IMR-90 (cell line): ENCODE measurements at regions not wholly inside any gene's neighbourhood (a gene's known extent, or its start where the extent isn't known, plus 50 kb on each side); places are given as distances from the start of the nearest gene placed in this dataset.

Experiments
- CTCF ChIP-seq: conservative IDR thresholded peaks from 2 replicates; pipeline ENCODE4 v1.5.1; 2012; ENCODE audit warnings: mild to moderate bottlenecking, low read depth, low read length, improper control_type of control experiment
- POLR2A ChIP-seq: IDR thresholded peaks from 2 replicates; pipeline ENCODE4 v1.6.1; 2012; ENCODE audit warnings: mild to moderate bottlenecking, low read depth, low read length

- TF ChIP-seq CTCF (no peak), POLR2A (no peak)
Observed at GRCh38 chr12:20969766-20970165, 159.3 kb downstream of the SLCO1B3 start.
